ENCODE measurements at regions not wholly inside any gene's neighbourhood (a gene's known extent, or its start where the extent isn't known, plus 50 kb on each side); places are given as distances from the start of the nearest gene placed in this dataset.

- no peak overlapping the region for H2BK5ac ChIP-seq (ENCODE audit: low read depth, low read length)
- H2BK12ac ChIP-seq (ENCODE audit: low read depth, low read length), result no peak overlapping the region
- H3K79me2 ChIP-seq (ENCODE audit: control insufficient read depth in 1 of 2, insufficient read depth in 2 of 2, low read length in 2 of 2), result no peaks in the 10 kb centered on the region
- H3K4me2 ChIP-seq (ENCODE audit: insufficient read depth in 1 of 2, low read depth in 2 of 2, low read length in 2 of 2), result no peak overlapping the region
- POLR2A ChIA-PET (ENCODE audit: partially characterized antibody), result no interaction called here
- H4K91ac ChIP-seq (replicated peaks; ENCODE audit: insufficient read length, low read length), result no peak overlapping the region
- H3K4me3 ChIP-seq (ENCODE audit: extremely low read depth in 1 of 4, insufficient read depth in 2 of 4, low read depth in 3 of 4, low read length in 4 of 4), result no peak overlapping the region
- no peak overlapping the region for H4K5ac ChIP-seq (ENCODE audit: insufficient read length, low read depth, low read length)
- H3K56ac ChIP-seq (replicated peaks; ENCODE audit: insufficient read length, low read depth, low read length), result no peak overlapping the region
- no peak overlapping the region for H3K18ac ChIP-seq (ENCODE audit: extremely low read depth, low read length)
- no peaks in the 10 kb centered on the region for H3K79me1 ChIP-seq (ENCODE audit: low read depth, low read length)
- no peak overlapping the region for H2BK20ac ChIP-seq (ENCODE audit: low read length)
- H4K20me1 ChIP-seq (replicated peaks in 1 of 2; ENCODE audit: control insufficient read depth in 1 of 2, insufficient read depth in 2 of 2, low read length in 2 of 2), result no peaks in the 10 kb centered on the region
- H3K14ac ChIP-seq (ENCODE audit: insufficient read length), result no peak overlapping the region
- 82% methylated on average over 1 of the region's 1 CpG; no CpG with 5 or more reads in 1 of the 2 experiments for WGBS, 2 experiments (ENCODE audit: extremely low coverage in 1 of 2, insufficient coverage in 1 of 2, insufficient read length in 1 of 2, insufficient replicate concordance in 2 of 2, low coverage in 1 of 2, low lambda C conversion rate in 2 of 2, missing lambda C conversion rate in 1 of 2)
- CTCF ChIA-PET (ENCODE audit: partially characterized antibody), result interaction anchor here (1.2 to 1.3 kb wide), 3 partner anchors 141 to 194 kb away, joined by 3 to 4 read pairs (median 3); no protein-coding TSS in a partner anchor
- no peak overlapping the region for H2BK15ac ChIP-seq (ENCODE audit: low read length)
- no peak overlapping the region for H3K27ac ChIP-seq (ENCODE audit: low read depth, low read length)
- no peak overlapping the region for H2AFZ ChIP-seq (ENCODE audit: low read length)
- H3K23ac ChIP-seq (ENCODE audit: insufficient read length), result no peak overlapping the region
- FAIRE-seq (no peak), DNase-seq (ENCODE audit: low read depth in 1 of 2, low spot score in 2 of 2) (no peak)
- H2AK5ac ChIP-seq (ENCODE audit: low read depth, low read length), result no peak overlapping the region
- no peaks in the 10 kb centered on the region for H3K36me3 ChIP-seq (ENCODE audit: control insufficient read depth in 2 of 4, insufficient read depth in 4 of 4, low read length in 3 of 4)
- no peaks in the 10 kb centered on the region for H3K23me2 ChIP-seq (ENCODE audit: low read depth, low read length)
- no peaks in the 10 kb centered on the region for H3K27me3 ChIP-seq (replicated peaks in 1 of 4; ENCODE audit: control insufficient read depth in 3 of 4, extremely low read depth in 1 of 4, insufficient read depth in 3 of 4, low read length in 3 of 4)
- no peaks in the 10 kb centered on the region for H3K4me1 ChIP-seq (replicated peaks in 1 of 4; ENCODE audit: control insufficient read depth in 3 of 4, insufficient read depth in 4 of 4, low read length in 3 of 4)
- no peak overlapping the region for H3K9ac ChIP-seq (replicated peaks in 1 of 4; ENCODE audit: extremely low read depth in 1 of 4, low read depth in 3 of 4, low read length in 3 of 4)
- no peak overlapping the region for H2BK120ac ChIP-seq (replicated peaks; ENCODE audit: low read depth, low read length)
- H4K8ac ChIP-seq (ENCODE audit: extremely low read depth, insufficient read depth, low read length), result no peak overlapping the region
- H3K4ac ChIP-seq (replicated peaks; ENCODE audit: insufficient read length, low read depth, low read length), result no peak overlapping the region
- peaks cover 0 to 8% of the 10 kb centered on the region in 2 experiments; a peak in 3 of 4 replicates for H3K9me3 ChIP-seq (ENCODE audit: insufficient read depth in 2 of 2, low read depth in 1 of 2, low read length in 1 of 2)
- TF ChIP-seq SIX5 (IDR thresholded peaks at IDR 0.05; ENCODE audit: low read depth, low read length), result no peak
- TF ChIP-seq TAF7 (optimal IDR thresholded peaks at IDR 0.05; ENCODE audit: borderline replicate concordance, low read depth, low read length), result no peak
- no peak for TF ChIP-seq ZNF274 (IDR thresholded peaks at IDR 0.05; ENCODE audit: borderline replicate concordance, extremely low read depth, low read length)
- TF ChIP-seq HDAC2 (IDR thresholded peaks at IDR 0.05; ENCODE audit: borderline replicate concordance in 1 of 2, low read depth in 2 of 2, low read length in 2 of 2), result no peak
- TF ChIP-seq RFX5 (IDR thresholded peaks at IDR 0.05; ENCODE audit: borderline replicate concordance, low read depth, low read length), result no peak
- no peak for TF ChIP-seq HDAC6 (IDR thresholded peaks at IDR 0.05; ENCODE audit: low read depth, low read length)
- TF ChIP-seq BCL11A (IDR thresholded peaks at IDR 0.05; ENCODE audit: low read depth in 2 of 2, low read length in 2 of 2), result no peak
- no peak for TF ChIP-seq POLR2A (IDR thresholded peaks at IDR 0.05; ENCODE audit: control extremely low read depth in 1 of 2, low read depth in 2 of 2, low read length in 2 of 2)
- TF ChIP-seq JUN (IDR thresholded peaks at IDR 0.05; ENCODE audit: low read depth, low read length), result no peak
Observed at GRCh38 chr1:99544328-99544727, 101.6 kb upstream of the PALMD start.
